ENCODE measurements at regions not wholly inside any gene's neighbourhood (a gene's known extent, or its start where the extent isn't known, plus 50 kb on each side); places are given as distances from the start of the nearest gene placed in this dataset.

GRCh38 chr12:90086281-90086680 is 377.6 kb upstream of the ATP2B1 start:
- DNase-seq (ENCODE audit: low read depth) (no peak), FAIRE-seq (no peak)
- Histone ChIP-seq H3K79me2 (ENCODE audit: insufficient read depth, low read length) (no peaks in the 10 kb centered on the region), H3K9me3 (ENCODE audit: insufficient read depth, low read depth, low read length) (no peaks in the 10 kb centered on the region), H3K27ac (ENCODE audit: low read depth, low read length) (no peak overlapping the region), H3K27me3 (ENCODE audit: insufficient read depth, low read length) (no peaks in the 10 kb centered on the region), H2AFZ (ENCODE audit: low read depth, low read length) (no peak overlapping the region), H3K4me3 (ENCODE audit: insufficient read depth, low read depth, low read length) (no peak overlapping the region), H3K9ac (ENCODE audit: low read length) (no peak overlapping the region), H4K20me1 (ENCODE audit: insufficient read depth, low read length) (no peaks in the 10 kb centered on the region), H3K36me3 (ENCODE audit: insufficient read depth, low read length) (no peaks in the 10 kb centered on the region), H3K4me2 (ENCODE audit: low read length) (peak overlapping the region; percentile 18), H3K4me1 (ENCODE audit: insufficient read depth, low read length) (peaks cover 20% of the 10 kb centered on the region)
- H3K36me3 Mint-ChIP-seq (ENCODE audit: low read depth, unreplicated experiment) = no peaks in the 10 kb centered on the region
- H3K4me3 Mint-ChIP-seq (ENCODE audit: unreplicated experiment) = no peak overlapping the region
- H3K27ac Mint-ChIP-seq (ENCODE audit: unreplicated experiment) = no peak overlapping the region
- peaks cover 2% of the 10 kb centered on the region for H3K9me3 Mint-ChIP-seq (ENCODE audit: unreplicated experiment)
- peaks cover 27% of the 10 kb centered on the region for H3K4me1 Mint-ChIP-seq (ENCODE audit: low read depth, unreplicated experiment)
- TF ChIP-seq CTCF (IDR thresholded peaks at IDR 0.05; ENCODE audit: insufficient read depth, low read depth, low read length) = no peak
- no peak for TF ChIP-seq EZH2 (IDR thresholded peaks at IDR 0.05; ENCODE audit: insufficient read depth, low read length)
- no peaks in the 10 kb centered on the region for H3K27me3 Mint-ChIP-seq (ENCODE audit: low read depth, unreplicated experiment)

GRCh38 chr12:90085494-90086274 is 377.0 kb upstream of the ATP2B1 start:
- Mint-ChIP-seq H3K27me3 (ENCODE audit: low read depth, unreplicated experiment) (no peaks in the 10 kb centered on the region), H3K27ac (ENCODE audit: unreplicated experiment) (peak overlapping the region; percentile 70), H3K9me3 (ENCODE audit: unreplicated experiment) (peaks cover 2% of the 10 kb centered on the region), H3K36me3 (ENCODE audit: low read depth, unreplicated experiment) (no peaks in the 10 kb centered on the region), H3K4me3 (ENCODE audit: unreplicated experiment) (no peak overlapping the region), H3K4me1 (ENCODE audit: low read depth, unreplicated experiment) (peaks cover 21% of the 10 kb centered on the region)
- FAIRE-seq = peak; percentile 34
- H3K27ac ChIP-seq (ENCODE audit: low read depth, low read length) = no peak overlapping the region
- TF ChIP-seq EZH2 (IDR thresholded peaks at IDR 0.05; ENCODE audit: insufficient read depth, low read length) = no peak
- TF ChIP-seq CTCF (IDR thresholded peaks at IDR 0.05; ENCODE audit: insufficient read depth, low read depth, low read length) = no peak
- no peak overlapping the region for H3K9ac ChIP-seq (ENCODE audit: low read length)
- no peak overlapping the region for H3K4me3 ChIP-seq (ENCODE audit: insufficient read depth, low read depth, low read length)
- H3K9me3 ChIP-seq (ENCODE audit: insufficient read depth, low read depth, low read length) = no peaks in the 10 kb centered on the region
- no peaks in the 10 kb centered on the region for H4K20me1 ChIP-seq (ENCODE audit: insufficient read depth, low read length)
- H3K79me2 ChIP-seq (ENCODE audit: insufficient read depth, low read length) = no peaks in the 10 kb centered on the region
- H3K27me3 ChIP-seq (ENCODE audit: insufficient read depth, low read length) = no peaks in the 10 kb centered on the region
- no peaks in the 10 kb centered on the region for H3K36me3 ChIP-seq (ENCODE audit: insufficient read depth, low read length)
- no peak for DNase-seq (ENCODE audit: low read depth)
- no peak overlapping the region for H2AFZ ChIP-seq (ENCODE audit: low read depth, low read length)
- H3K4me2 ChIP-seq (ENCODE audit: low read length) = peak overlapping the region; percentile 18
- H3K4me1 ChIP-seq (ENCODE audit: insufficient read depth, low read length) = peaks cover 15% of the 10 kb centered on the region

GRCh38 chr12:90084018-90084417 is 375.4 kb upstream of the ATP2B1 start:
- peak overlapping the region; percentile 58 for H3K27ac Mint-ChIP-seq (ENCODE audit: unreplicated experiment)
- H3K4me1 ChIP-seq (ENCODE audit: insufficient read depth, low read length) = peaks cover 12% of the 10 kb centered on the region
- no peaks in the 10 kb centered on the region for H3K79me2 ChIP-seq (ENCODE audit: insufficient read depth, low read length)
- no peak overlapping the region for H3K27ac ChIP-seq (ENCODE audit: low read depth, low read length)
- no peaks in the 10 kb centered on the region for H3K27me3 Mint-ChIP-seq (ENCODE audit: low read depth, unreplicated experiment)
- DNase-seq (ENCODE audit: low read depth) = no peak
- no peak overlapping the region for H3K4me3 Mint-ChIP-seq (ENCODE audit: unreplicated experiment)
- no peaks in the 10 kb centered on the region for H3K36me3 ChIP-seq (ENCODE audit: insufficient read depth, low read length)
- no peak overlapping the region for H3K9ac ChIP-seq (ENCODE audit: low read length)
- no peak overlapping the region for H3K4me2 ChIP-seq (ENCODE audit: low read length)
- FAIRE-seq = no peak
- peaks cover 1% of the 10 kb centered on the region for H3K9me3 Mint-ChIP-seq (ENCODE audit: unreplicated experiment)
- H4K20me1 ChIP-seq (ENCODE audit: insufficient read depth, low read length) = no peaks in the 10 kb centered on the region
- no peaks in the 10 kb centered on the region for H3K36me3 Mint-ChIP-seq (ENCODE audit: low read depth, unreplicated experiment)
- no peaks in the 10 kb centered on the region for H3K9me3 ChIP-seq (ENCODE audit: insufficient read depth, low read depth, low read length)
- peaks cover 18% of the 10 kb centered on the region for H3K4me1 Mint-ChIP-seq (ENCODE audit: low read depth, unreplicated experiment)
- no peak overlapping the region for H3K4me3 ChIP-seq (ENCODE audit: insufficient read depth, low read depth, low read length)
- no peak overlapping the region for H2AFZ ChIP-seq (ENCODE audit: low read depth, low read length)
- no peaks in the 10 kb centered on the region for H3K27me3 ChIP-seq (ENCODE audit: insufficient read depth, low read length)
- TF ChIP-seq CTCF (IDR thresholded peaks at IDR 0.05; ENCODE audit: insufficient read depth, low read depth, low read length) (no peak), EZH2 (IDR thresholded peaks at IDR 0.05; ENCODE audit: insufficient read depth, low read length) (no peak)
